Nephron progenitor cell (in vitro differentiated cells): ENCODE measurements at regions not wholly inside any gene's neighbourhood (a gene's known extent, or its start where the extent isn't known, plus 50 kb on each side); places are given as distances from the start of the nearest gene placed in this dataset.

Experiments used
- DNase-seq: peaks from one replicate; pipeline ENCODE4 v3.0.0; 2021
- H3K27ac Mint-ChIP-seq: 2 replicates; pipeline ENCODE4 v1.8.0; 2021; ENCODE audit warnings: mild to moderate bottlenecking, moderate library complexity, mixed read lengths
- H3K27me3 Mint-ChIP-seq: 2 replicates; pipeline ENCODE4 v1.8.0; 2021; ENCODE audit warnings: mild to moderate bottlenecking, low read depth, mixed read lengths; ENCODE audit not compliant: poor library complexity
- H3K36me3 Mint-ChIP-seq: 2 replicates; pipeline ENCODE4 v1.8.0; 2021; ENCODE audit warnings: low read depth, mixed read lengths
- H3K4me1 Mint-ChIP-seq: 2 replicates; pipeline ENCODE4 v1.8.0; 2021; ENCODE audit warnings: mixed read lengths
- H3K4me3 Mint-ChIP-seq: 2 replicates; pipeline ENCODE4 v1.8.0; 2021; ENCODE audit warnings: mild to moderate bottlenecking, moderate library complexity, mixed read lengths
- H3K9me3 Mint-ChIP-seq: 2 replicates; pipeline ENCODE4 v1.8.0; 2021; ENCODE audit warnings: mild to moderate bottlenecking, moderate library complexity, mixed read lengths
- TF ChIP-seq, protein P1 (sequence below): fragments of 200-600 bp; sonication (generic); IDR thresholded peaks from 2 replicates; pipeline ENCODE4 v1.5.0; 2021; ENCODE audit warnings: antibody characterized with exemption

DNA sequence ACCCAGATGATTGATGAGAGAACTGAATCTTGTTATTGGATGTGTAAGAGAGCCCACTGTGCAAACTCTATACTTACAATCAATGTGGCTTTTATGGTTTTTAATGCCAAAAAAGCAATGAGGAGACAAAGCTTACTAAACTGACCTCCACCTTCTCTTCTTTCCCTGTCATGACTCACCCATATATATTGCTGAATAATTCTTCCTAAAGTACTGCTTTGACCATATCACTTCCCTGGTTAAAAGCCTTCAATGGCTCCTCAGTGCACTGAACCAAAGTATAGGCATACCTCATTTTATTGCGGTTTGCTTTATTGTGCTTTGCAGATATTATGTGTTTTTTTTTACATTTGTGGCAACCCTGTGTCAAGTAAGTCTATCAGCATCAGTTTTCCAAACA, 138.4 kb upstream of the PELI2 start:
- Mint-ChIP-seq H3K4me3 (no peak overlapping the region), H3K27me3 (peaks cover 13% of the 10 kb centered on the region), H3K4me1 (peaks cover 6% of the 10 kb centered on the region), H3K36me3 (no peaks in the 10 kb centered on the region), H3K27ac (no peak overlapping the region), H3K9me3 (peaks cover 13% of the 10 kb centered on the region)
- TF ChIP-seq, protein P1, sequence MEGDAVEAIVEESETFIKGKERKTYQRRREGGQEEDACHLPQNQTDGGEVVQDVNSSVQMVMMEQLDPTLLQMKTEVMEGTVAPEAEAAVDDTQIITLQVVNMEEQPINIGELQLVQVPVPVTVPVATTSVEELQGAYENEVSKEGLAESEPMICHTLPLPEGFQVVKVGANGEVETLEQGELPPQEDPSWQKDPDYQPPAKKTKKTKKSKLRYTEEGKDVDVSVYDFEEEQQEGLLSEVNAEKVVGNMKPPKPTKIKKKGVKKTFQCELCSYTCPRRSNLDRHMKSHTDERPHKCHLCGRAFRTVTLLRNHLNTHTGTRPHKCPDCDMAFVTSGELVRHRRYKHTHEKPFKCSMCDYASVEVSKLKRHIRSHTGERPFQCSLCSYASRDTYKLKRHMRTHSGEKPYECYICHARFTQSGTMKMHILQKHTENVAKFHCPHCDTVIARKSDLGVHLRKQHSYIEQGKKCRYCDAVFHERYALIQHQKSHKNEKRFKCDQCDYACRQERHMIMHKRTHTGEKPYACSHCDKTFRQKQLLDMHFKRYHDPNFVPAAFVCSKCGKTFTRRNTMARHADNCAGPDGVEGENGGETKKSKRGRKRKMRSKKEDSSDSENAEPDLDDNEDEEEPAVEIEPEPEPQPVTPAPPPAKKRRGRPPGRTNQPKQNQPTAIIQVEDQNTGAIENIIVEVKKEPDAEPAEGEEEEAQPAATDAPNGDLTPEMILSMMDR: no peak
- DNase-seq: no peak

DNA sequence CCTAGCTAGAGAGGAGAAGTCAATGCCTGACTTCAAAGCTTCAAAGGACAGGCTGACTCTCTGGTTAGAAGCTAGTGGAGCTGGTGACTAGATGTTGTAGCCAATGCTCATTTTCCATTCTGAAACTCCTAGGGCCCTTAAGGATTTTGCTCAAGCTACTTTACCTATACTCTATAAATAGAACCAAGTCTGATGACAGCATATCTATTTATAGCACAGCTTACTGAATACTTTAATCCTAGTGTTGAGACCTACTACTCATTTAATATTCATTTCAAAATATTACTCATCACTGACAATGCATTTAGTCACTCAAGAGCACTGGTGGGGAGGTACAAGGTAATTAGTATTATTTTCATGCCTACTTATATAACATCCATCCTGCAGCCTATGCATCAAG, 137.2 kb upstream of the PELI2 start:
- Mint-ChIP-seq H3K4me1 (no peaks in the 10 kb centered on the region), H3K9me3 (peaks cover 13% of the 10 kb centered on the region), H3K36me3 (no peaks in the 10 kb centered on the region), H3K27me3 (peaks cover 13% of the 10 kb centered on the region), H3K4me3 (no peak overlapping the region), H3K27ac (no peak overlapping the region)
- TF ChIP-seq, protein P1: no peak
- no peak for DNase-seq

DNA sequence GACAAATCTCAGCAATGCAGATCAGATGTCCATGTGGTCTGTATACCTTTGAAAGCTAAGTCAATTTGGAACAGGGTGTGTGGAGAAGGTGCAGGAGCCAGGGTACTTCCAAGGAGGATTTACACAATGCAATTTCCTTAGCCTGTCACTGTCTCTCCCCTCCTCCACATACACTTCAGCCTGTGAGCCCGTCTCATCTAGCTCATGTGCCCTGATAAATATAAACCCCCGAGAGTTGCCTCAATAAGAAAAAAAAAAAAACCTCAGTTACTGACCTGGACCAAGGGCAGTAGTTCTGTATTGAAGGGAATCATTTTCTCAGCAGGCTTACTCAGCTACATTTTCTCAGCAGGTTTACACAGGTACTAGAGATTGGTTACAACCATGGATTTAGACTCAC, 132.1 kb upstream of the PELI2 start:
- Mint-ChIP-seq H3K36me3 (no peaks in the 10 kb centered on the region), H3K4me3 (no peak overlapping the region), H3K4me1 (no peaks in the 10 kb centered on the region), H3K9me3 (peaks cover 4% of the 10 kb centered on the region), H3K27ac (no peak overlapping the region), H3K27me3 (peaks cover 10% of the 10 kb centered on the region)
- TF ChIP-seq, protein P1: no peak
- DNase-seq: no peak

DNA sequence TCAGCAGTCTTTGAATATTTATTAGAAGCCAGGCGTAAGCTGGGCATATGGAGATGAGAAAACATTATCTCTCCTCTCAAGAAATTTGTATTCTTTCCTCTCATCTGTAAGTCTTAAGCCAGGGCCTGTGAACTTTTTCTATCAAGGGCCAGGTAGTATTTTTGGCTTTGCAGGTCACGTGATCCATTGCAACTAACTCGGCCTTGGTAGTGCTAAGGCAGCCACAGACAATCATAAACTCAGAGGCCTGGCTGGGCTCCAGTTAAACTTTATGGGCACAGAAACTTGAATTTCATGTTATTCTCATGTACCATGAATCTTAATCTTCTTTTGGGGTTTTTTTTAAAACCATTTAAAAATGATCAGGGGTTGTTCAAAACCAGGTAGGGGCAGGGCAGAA, 117.4 kb upstream of the PELI2 start:
- H3K4me1 Mint-ChIP-seq: peaks cover 43% of the 10 kb centered on the region
- H3K9me3 Mint-ChIP-seq: peaks cover 34% of the 10 kb centered on the region
- peaks cover 3% of the 10 kb centered on the region for H3K27me3 Mint-ChIP-seq
- H3K27ac Mint-ChIP-seq: no peak overlapping the region
- no peaks in the 10 kb centered on the region for H3K36me3 Mint-ChIP-seq
- no peak overlapping the region for H3K4me3 Mint-ChIP-seq
- no peak for DNase-seq
- TF ChIP-seq, protein P1: no peak

DNA sequence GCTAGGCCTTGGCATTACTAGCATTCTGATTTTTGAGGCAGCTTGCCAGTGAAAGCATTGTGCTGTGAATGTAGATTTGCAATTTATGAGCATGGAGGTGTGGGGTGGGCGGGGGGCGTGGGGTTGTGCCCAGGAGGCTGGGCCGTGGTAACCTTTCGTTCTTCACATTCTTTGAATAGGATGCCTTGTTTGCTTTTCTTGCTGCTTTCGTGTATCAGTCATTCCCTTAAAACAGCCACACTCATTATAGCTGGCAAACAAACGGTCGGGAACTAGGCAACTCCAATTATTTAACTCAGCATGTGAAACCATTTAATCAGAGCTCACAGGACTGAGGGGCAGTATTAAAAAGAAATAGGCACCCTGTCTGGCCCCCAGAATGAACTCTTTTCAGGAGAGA, 115.9 kb upstream of the PELI2 start:
- no peak overlapping the region for H3K4me3 Mint-ChIP-seq
- peaks cover 3% of the 10 kb centered on the region for H3K27me3 Mint-ChIP-seq
- H3K4me1 Mint-ChIP-seq: peaks cover 46% of the 10 kb centered on the region
- no peak overlapping the region for H3K27ac Mint-ChIP-seq
- H3K9me3 Mint-ChIP-seq: peaks cover 31% of the 10 kb centered on the region
- TF ChIP-seq, protein P1: no peak
- no peaks in the 10 kb centered on the region for H3K36me3 Mint-ChIP-seq
- DNase-seq: no peak

DNA sequence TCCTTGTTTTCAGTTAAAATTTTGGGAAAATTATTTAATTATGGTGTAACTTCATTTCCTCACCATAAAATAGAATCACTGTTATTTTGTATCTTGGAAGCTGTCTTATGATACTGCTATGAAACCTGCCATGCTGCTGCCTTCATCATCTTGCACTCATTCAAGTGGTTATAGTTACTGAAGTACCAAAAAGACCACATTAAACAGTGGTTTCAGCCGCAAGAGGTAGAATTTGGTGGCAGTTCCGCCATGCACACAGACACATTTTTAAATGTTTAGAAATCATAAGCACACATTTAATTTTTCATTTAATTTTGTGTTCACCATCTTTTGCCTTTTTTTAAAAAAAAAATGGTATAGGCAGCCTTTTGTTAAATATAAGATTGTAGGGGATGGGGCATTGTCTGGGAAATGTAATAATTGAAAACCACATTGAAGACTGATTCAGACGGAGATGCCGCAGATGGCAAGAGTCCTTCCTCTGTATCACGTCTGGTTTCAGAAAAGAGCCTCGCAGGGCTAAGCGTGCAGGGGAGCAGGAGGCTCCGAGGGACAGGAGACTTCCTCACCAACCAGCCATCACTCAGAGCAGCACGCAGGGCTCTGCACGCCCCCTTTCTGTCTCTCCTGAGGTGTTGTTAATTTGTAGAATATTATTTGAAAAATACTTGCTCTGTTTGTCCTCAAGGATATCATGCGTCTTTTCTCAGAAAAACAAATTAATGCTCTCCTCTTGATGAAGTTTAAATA, 115.2 kb upstream of the PELI2 start:
- H3K27ac Mint-ChIP-seq: peak overlapping the region; percentile 19
- no peak for DNase-seq
- TF ChIP-seq, protein P1: no peak

More for the DNA sequence above, 115.2 kb upstream of the PELI2 start:
- Mint-ChIP-seq H3K4me1 (peaks cover 46% of the 10 kb centered on the region), H3K4me3 (no peak overlapping the region), H3K27me3 (peaks cover 3% of the 10 kb centered on the region), H3K9me3 (peaks cover 35% of the 10 kb centered on the region), H3K36me3 (no peaks in the 10 kb centered on the region)
